GM12878 (cell line): ENCODE measurements at regions not wholly inside any gene's neighbourhood (a gene's known extent, or its start where the extent isn't known, plus 50 kb on each side); places are given as distances from the start of the nearest gene placed in this dataset.

Experiments used
- ATAC-seq: fragments of 200-7000 bp; cut with Tn5 transposase; 3 replicates; pipeline ENCODE4 v1.9.1; 2020; ENCODE audit warnings: mild to moderate bottlenecking, moderate library complexity
- BruUV-seq: library from RNA; stranded (reverse); fragments of 400-500 nt; replicated peaks from 2 replicates; lab custom pipeline; 2021; lab: Mats Ljungman, UMichigan
- CTCF ChIA-PET: fragments of 300-600 bp; sonication (Branson Sonifier 250); formaldehyde crosslinking; extraction: SDS; loops from one replicate; lab custom pipeline; 2021; ENCODE audit warnings: inconsistent platforms; lab: Yijun Ruan, JAX
- POLR2A ChIA-PET: fragments of 350-600 bp; formaldehyde crosslinking; extraction: SDS; loops from one replicate; lab custom pipeline; 2021; ENCODE audit warnings: inconsistent platforms; lab: Charles Lee
- RAD21 ChIA-PET: fragments of 300-600 bp; sonication (Branson Sonifier 250); formaldehyde crosslinking; loops from one replicate; lab custom pipeline; 2023; ENCODE audit warnings: antibody characterized with exemption; ENCODE audit not compliant: unreplicated experiment; lab: Charles Lee
- SMC1A ChIA-PET: fragments of 300-600 bp; sonication (Branson Sonifier 250); formaldehyde crosslinking; loops from one replicate; lab custom pipeline; 2023; ENCODE audit not compliant: unreplicated experiment, uncharacterized antibody; lab: Charles Lee
- DNase-seq: peaks from one replicate; pipeline ENCODE4 v3.0.0-alpha.2; 2011; ENCODE audit warnings: low read depth, low spot score
- FAIRE-seq: peaks from 3 replicates; lab custom pipeline; 2011; peaks lifted over from hg19 to GRCh38; lab: Jason Lieb, UNC
- H2AFZ ChIP-seq: 2 replicates; pipeline ENCODE4 v1.6.0; 2011; ENCODE audit warnings: low read depth, low read length, control low read depth; ENCODE audit not compliant: control insufficient read depth
- H3K27ac ChIP-seq: 2 replicates; pipeline ENCODE4 v1.5.1; 2011; ENCODE audit warnings: control low read depth; ENCODE audit not compliant: control insufficient read depth, insufficient read depth
- H3K27me3 ChIP-seq, 2 experiments: replicated peaks in 1 of 2; 2 replicates each; pipeline versions ENCODE4 v1.6.0 to v1.6.1; 2011; ENCODE audit warnings: low read length in 1 of 2; ENCODE audit not compliant: control insufficient read depth in 2 of 2, insufficient read depth in 2 of 2
- H3K36me3 ChIP-seq, 2 experiments: 2 replicates each; pipeline ENCODE4 v1.5.1; 2011; ENCODE audit warnings: low read length in 1 of 2; ENCODE audit not compliant: control insufficient read depth in 2 of 2, insufficient read depth in 2 of 2
- H3K4me1 ChIP-seq: 2 replicates; pipeline ENCODE4 v1.6.1; 2011; ENCODE audit warnings: mild to moderate bottlenecking, low read length, moderate library complexity, mixed read lengths; ENCODE audit not compliant: control insufficient read depth, insufficient read depth
- H3K4me2 ChIP-seq: 2 replicates; pipeline ENCODE4 v1.6.0; 2011; ENCODE audit warnings: control low read depth; ENCODE audit not compliant: control insufficient read depth, insufficient read depth
- H3K4me3 ChIP-seq: fragments of 200-600 bp; sonication (generic); 2 replicates; pipeline ENCODE4 v1.5.1; 2016
- H3K79me2 ChIP-seq: 2 replicates; pipeline ENCODE4 v1.6.0; 2011; ENCODE audit warnings: low read length; ENCODE audit not compliant: control insufficient read depth, insufficient read depth
- H3K9ac ChIP-seq: 2 replicates; pipeline ENCODE4 v1.8.0; 2011; ENCODE audit warnings: low read length, control low read depth, mixed read lengths; ENCODE audit not compliant: control insufficient read depth, insufficient read depth
- H3K9me3 ChIP-seq: replicated peaks from 3 replicates; pipeline ENCODE4 v1.5.1; 2011; ENCODE audit warnings: mild to moderate bottlenecking, low read length; ENCODE audit not compliant: control insufficient read depth, insufficient read depth
- H4K20me1 ChIP-seq: 2 replicates; pipeline ENCODE4 v1.6.0; 2011; ENCODE audit not compliant: control insufficient read depth, insufficient read depth
- DPF2 ChIP-seq: fragments of 450-650 bp; IDR thresholded peaks from 2 replicates; pipeline ENCODE4 v1.6.1; 2017; ENCODE audit warnings: mild to moderate bottlenecking
- GABPA ChIP-seq: IDR thresholded peaks from 2 replicates; pipeline ENCODE4 v1.6.1; 2014; ENCODE audit warnings: antibody characterized with exemption, low read depth, mild to moderate bottlenecking, inconsistent platforms
- NR2C1 ChIP-seq: fragments of 450-650 bp; IDR thresholded peaks from 2 replicates; pipeline ENCODE4 v1.6.1; 2017; ENCODE audit warnings: antibody characterized with exemption, mild to moderate bottlenecking, moderate library complexity
- NR2C2 ChIP-seq: IDR thresholded peaks from 2 replicates; pipeline ENCODE4 v1.6.1; 2011; ENCODE audit warnings: borderline replicate concordance, low read depth; ENCODE audit not compliant: control insufficient read depth, insufficient read length
- RAD21 ChIP-seq: IDR thresholded peaks from 2 replicates; pipeline ENCODE4 v1.6.1; 2011; ENCODE audit warnings: mild to moderate bottlenecking, low read depth, low read length, moderate library complexity; ENCODE audit not compliant: insufficient read depth
- SIX5 ChIP-seq: IDR thresholded peaks from 2 replicates; pipeline ENCODE4 v1.6.1; 2011; ENCODE audit warnings: mild to moderate bottlenecking, low read depth, low read length, moderate library complexity; ENCODE audit not compliant: severe bottlenecking
- WGBS: methylation state at CpG from one replicate; pipeline ENCODE4 v1.1.6; 2016; ENCODE audit warnings: low lambda C conversion rate; ENCODE audit not compliant: insufficient replicate concordance, insufficient coverage; ENCODE audit errors: missing lambda C conversion rate; 5-methylcytosine and 5-hydroxymethylcytosine counted together
- in situ Hi-C: fragments of 300-500 bp; cut with MboI; formaldehyde crosslinking; loops from 9 replicates; pipeline ENCODE4 v1.14.3; 2018; ENCODE audit warnings: mixed read lengths
- intact Hi-C: fragments of 100-400 bp; cut with micrococcal nuclease; formaldehyde crosslinking; loops from one replicate; pipeline ENCODE4 v1.14.2; 2022; ENCODE audit not compliant: unreplicated experiment
- TF ChIP-seq, protein P1 (sequence below): fragments of 450-650 bp; IDR thresholded peaks from 2 replicates; pipeline ENCODE4 v1.6.1; 2017; ENCODE audit warnings: low read depth, mild to moderate bottlenecking, moderate library complexity
- TF ChIP-seq, protein P2 (sequence below): IDR thresholded peaks from 2 replicates; pipeline ENCODE4 v1.6.1; 2012; ENCODE audit warnings: mild to moderate bottlenecking, low read depth, low read length
- TF ChIP-seq, protein P3 (sequence below): IDR thresholded peaks from 2 replicates; pipeline ENCODE4 v1.6.1; 2011; ENCODE audit warnings: low read depth, low read length, improper control_type of control experiment, borderline replicate concordance

DNA sequence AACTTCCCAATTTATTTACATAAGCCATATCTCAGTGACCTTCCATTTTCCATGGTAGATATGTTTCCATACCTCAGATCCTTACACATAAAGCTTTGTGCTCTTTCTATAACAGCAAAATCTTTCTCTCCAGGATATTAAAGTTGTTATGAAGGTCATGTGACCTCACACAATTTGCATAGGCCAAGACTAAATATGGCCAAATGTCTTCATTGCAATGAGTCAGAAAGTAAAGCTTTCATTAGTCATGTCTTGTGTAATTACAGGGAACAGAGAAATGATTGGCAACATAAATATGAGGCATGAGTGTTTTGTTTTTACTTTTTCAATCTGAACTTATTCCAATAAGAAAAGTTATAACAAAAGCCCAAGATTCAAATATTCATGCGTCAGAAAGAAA, 243.5 kb downstream of the ASXL3 start:
- RAD21 ChIA-PET, result no interaction called here
- WGBS, result 33% methylated on average over 1 of the region's 1 CpG
- BruUV-seq, result no TSS peak
- Histone ChIP-seq H3K27me3 (no peaks in the 10 kb centered on the region), H2AFZ (no peak overlapping the region), H4K20me1 (no peaks in the 10 kb centered on the region), H3K9me3 (no peaks in the 10 kb centered on the region)
- intact Hi-C loops, result no loop called here
- no peak for FAIRE-seq
- SMC1A ChIA-PET, result no interaction called here
- TF ChIP-seq DPF2 (no peak), SIX5 (no peak), NR2C2 (no peak), NR2C1 (no peak), GABPA (no peak), RAD21 (no peak)
- TF ChIP-seq, protein P1, sequence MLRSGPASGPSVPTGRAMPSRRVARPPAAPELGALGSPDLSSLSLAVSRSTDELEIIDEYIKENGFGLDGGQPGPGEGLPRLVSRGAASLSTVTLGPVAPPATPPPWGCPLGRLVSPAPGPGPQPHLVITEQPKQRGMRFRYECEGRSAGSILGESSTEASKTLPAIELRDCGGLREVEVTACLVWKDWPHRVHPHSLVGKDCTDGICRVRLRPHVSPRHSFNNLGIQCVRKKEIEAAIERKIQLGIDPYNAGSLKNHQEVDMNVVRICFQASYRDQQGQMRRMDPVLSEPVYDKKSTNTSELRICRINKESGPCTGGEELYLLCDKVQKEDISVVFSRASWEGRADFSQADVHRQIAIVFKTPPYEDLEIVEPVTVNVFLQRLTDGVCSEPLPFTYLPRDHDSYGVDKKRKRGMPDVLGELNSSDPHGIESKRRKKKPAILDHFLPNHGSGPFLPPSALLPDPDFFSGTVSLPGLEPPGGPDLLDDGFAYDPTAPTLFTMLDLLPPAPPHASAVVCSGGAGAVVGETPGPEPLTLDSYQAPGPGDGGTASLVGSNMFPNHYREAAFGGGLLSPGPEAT, result no peak
- TF ChIP-seq, protein P2, sequence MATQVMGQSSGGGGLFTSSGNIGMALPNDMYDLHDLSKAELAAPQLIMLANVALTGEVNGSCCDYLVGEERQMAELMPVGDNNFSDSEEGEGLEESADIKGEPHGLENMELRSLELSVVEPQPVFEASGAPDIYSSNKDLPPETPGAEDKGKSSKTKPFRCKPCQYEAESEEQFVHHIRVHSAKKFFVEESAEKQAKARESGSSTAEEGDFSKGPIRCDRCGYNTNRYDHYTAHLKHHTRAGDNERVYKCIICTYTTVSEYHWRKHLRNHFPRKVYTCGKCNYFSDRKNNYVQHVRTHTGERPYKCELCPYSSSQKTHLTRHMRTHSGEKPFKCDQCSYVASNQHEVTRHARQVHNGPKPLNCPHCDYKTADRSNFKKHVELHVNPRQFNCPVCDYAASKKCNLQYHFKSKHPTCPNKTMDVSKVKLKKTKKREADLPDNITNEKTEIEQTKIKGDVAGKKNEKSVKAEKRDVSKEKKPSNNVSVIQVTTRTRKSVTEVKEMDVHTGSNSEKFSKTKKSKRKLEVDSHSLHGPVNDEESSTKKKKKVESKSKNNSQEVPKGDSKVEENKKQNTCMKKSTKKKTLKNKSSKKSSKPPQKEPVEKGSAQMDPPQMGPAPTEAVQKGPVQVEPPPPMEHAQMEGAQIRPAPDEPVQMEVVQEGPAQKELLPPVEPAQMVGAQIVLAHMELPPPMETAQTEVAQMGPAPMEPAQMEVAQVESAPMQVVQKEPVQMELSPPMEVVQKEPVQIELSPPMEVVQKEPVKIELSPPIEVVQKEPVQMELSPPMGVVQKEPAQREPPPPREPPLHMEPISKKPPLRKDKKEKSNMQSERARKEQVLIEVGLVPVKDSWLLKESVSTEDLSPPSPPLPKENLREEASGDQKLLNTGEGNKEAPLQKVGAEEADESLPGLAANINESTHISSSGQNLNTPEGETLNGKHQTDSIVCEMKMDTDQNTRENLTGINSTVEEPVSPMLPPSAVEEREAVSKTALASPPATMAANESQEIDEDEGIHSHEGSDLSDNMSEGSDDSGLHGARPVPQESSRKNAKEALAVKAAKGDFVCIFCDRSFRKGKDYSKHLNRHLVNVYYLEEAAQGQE, result no peak
- TF ChIP-seq, protein P3, sequence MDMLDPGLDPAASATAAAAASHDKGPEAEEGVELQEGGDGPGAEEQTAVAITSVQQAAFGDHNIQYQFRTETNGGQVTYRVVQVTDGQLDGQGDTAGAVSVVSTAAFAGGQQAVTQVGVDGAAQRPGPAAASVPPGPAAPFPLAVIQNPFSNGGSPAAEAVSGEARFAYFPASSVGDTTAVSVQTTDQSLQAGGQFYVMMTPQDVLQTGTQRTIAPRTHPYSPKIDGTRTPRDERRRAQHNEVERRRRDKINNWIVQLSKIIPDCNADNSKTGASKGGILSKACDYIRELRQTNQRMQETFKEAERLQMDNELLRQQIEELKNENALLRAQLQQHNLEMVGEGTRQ, result no peak
- TF ChIP-seq, all 136 proteins: peak for 0
- ChIA-PET CTCF (interaction anchor here (1.1 to 1.2 kb wide), 2 partner anchors 12 to 296 kb away, joined by 3 to 6 read pairs; no protein-coding TSS in a partner anchor), POLR2A (no interaction called here)
- in situ Hi-C loops, result no loop called here
- H3K79me2 ChIP-seq, result no peaks in the 10 kb centered on the region
- H3K4me3 ChIP-seq, result no peak overlapping the region
- H3K9ac ChIP-seq, result no peak overlapping the region
- no peak overlapping the region for H3K27ac ChIP-seq
- no peak for ATAC-seq
- H3K36me3 ChIP-seq, result no peaks in the 10 kb centered on the region
- no peak overlapping the region for H3K4me2 ChIP-seq
- no peak for DNase-seq
- H3K4me1 ChIP-seq, result no peaks in the 10 kb centered on the region
